ENCODE measurements at regions not wholly inside any gene's neighbourhood (a gene's known extent, or its start where the extent isn't known, plus 50 kb on each side); places are given as distances from the start of the nearest gene placed in this dataset.
"Not testable (repeated sequence)": the region's sequence is repeated elsewhere in the genome, so short reads cannot be mapped to it uniquely, and the experiment has no call there.

DNA sequence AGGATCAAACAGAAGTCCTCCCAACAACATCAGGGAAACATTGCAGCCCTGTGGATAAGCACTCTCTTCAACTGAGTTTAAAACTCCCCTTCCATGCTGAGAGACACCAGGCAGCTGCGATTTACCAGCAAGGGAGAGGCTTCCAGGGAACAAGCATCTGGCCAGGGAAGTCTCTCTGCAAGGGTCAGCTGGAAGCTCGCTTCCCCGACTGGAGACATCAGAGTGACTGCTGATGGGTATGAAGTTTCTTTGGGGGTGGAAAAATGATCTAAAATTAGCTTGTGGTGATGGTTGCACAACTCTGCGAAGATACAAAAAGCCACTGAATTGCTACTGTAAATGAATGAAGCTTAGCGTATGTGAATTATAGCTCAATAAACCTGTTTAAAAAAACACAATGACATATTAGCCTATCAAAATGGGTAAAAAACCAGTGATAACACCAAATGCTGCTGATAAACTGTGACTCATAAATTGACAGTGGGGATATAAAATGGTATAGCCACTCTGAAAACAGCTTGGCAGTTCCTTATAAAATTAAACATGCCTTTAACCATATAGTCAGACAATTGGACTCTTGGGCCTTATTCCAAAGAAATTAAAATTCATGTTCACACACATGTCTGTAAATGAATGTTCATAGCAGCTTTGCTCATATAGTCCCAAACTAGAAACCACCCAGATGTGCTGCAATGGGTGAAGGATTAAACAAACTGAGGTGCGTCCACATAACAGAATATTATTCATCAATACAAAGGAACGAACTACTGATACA lies 1082.0 kb downstream of the SOCS6 start:
- DNase-seq (ENCODE audit: low read depth): no peak

DNA sequence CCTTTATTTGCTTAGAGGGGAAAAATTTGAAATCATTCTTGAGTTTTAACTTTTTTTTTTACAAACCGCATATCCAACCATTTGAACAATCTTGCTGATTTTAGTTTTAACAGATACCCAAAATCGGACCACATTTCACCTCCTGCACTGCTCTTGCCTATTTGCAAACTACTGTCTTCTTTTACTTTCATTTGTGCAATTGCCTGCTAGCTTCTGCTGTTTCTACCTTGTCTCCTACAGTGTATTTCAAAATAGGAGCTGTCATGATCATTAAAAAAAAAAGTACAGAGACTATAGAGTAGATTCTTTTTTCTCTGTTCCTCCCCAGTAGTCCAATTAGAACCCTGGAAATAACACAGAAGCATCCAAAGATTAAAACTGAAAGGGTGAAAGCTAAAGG lies 1081.2 kb downstream of the SOCS6 start:
- DNase-seq (ENCODE audit: low read depth): no peak

DNA sequence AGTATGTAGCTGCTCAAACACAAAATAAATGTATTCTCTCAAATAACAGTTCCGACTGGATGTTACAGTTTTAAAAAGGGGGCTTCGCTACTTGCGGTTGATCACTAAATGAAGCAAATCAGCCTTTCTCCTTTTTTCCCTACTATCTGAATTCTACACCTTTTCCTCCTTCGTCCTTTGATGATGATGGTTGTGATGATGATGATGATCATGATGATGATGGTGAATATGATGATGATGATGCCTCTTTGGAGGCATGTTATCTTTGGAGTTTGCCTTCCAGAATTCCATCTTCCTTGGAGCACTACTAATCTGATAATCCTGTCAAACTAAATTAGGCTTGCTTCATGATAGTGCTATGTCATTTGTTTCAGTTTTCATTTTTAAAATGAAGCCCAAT lies 1073.3 kb downstream of the SOCS6 start:
- no peak for DNase-seq (ENCODE audit: low read depth)

DNA sequence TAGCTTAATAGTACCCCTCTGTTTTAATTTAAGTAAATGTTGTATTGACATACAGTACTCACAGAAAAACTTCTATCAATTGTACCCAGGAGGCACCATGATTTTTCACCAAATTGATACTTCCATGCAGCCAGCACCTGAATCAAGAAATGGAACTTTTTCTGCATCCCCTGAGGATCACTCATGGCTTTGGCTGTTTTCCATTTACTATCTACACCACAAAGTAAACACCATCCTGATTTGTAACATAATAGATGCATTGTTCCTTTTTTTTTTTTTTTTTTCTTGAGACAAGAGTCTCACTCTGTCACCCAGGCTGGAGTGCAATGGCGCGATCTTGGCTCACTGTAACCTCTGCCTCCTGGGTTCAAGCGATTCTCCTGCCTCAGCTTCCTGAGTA lies 1066.8 kb downstream of the SOCS6 start:
- DNase-seq (ENCODE audit: low read depth): not testable (repeated sequence)

DNA sequence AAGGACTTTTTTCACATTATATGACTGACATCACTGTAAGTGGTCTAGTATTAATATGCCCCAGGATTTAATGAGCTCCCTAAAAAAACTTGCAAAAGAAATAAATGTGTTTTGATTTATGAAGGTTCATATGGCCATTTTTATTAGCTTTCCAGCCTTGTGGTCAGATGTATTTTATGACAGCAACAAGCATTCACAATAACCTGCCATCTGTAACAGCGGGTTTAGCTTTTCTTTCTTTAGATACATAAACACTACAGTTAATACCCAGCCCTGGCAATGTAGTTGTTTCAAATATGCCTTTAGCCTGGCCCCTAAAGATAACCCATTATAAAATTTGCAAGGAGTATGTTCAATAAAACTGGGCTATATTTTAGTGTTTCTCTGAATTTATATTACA lies 1063.8 kb downstream of the SOCS6 start:
- DNase-seq (ENCODE audit: low read depth): no peak

DNA sequence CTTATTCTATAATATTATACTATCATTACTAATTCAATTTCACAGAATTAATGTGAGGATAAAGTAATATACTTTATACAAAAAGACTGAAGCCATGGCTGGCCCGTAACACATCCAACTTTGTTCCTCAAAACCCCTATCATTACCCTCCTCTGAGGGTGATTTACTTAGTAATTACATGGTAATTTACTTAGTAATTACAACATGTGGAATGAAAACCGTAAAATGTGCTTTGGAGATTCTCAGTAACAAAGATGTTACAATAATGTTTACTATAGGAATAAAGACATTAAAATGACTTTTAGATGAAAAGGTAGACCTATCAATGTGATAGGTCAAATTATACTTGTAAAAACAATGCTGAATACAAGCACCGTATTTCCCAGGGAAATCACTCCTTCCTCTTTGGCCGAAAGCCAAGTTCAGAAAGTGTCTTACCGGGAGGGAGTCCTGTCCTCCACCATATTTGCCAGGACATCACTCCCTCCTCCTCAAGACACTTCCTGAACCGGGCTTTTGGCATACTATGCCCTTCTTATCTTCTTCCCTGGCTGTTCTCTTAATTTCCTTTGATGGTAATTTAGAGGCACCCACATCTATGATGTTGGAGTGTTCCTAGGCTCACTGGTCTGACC lies 1047.8 kb downstream of the SOCS6 start:
- DNase-seq (ENCODE audit: low read depth): no peak

DNA sequence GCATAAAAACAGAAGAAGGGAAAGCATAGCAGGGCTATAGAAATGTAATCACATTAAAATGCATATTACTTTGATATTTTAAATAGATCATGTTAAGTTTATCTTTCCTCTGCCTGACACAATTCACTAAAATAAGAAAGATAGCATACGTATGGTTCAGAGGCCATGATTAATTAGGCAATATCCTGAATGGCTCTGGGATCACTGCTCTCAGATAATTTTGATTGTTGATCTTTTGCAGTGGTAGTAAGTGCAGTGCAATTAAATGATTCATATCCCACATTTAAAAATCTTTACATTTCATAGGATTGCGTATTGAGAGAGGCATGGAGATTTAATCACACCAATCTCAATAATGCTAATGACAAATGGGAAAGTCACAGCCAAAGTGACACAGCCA lies 1040.7 kb downstream of the SOCS6 start:
- DNase-seq (ENCODE audit: low read depth): no peak

DNA sequence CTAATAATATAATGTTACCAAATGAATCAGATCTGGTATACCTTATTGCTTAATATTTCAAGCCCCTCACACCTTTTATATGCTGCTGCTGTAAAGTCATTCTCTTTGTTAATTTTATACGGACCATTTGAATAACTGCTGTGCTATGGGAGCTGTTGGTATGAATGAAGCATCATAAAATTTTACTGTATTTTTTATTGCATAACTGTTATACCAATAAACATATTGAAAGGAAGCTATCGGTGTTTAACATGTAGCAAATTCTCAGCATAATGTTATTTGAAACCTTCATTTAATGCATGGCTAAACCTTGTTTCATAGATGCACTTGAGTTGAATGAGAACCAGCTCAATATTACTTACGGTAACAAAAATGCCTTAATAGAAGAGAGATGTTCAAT lies 1040.3 kb downstream of the SOCS6 start:
- no peak for DNase-seq (ENCODE audit: low read depth)

DNA sequence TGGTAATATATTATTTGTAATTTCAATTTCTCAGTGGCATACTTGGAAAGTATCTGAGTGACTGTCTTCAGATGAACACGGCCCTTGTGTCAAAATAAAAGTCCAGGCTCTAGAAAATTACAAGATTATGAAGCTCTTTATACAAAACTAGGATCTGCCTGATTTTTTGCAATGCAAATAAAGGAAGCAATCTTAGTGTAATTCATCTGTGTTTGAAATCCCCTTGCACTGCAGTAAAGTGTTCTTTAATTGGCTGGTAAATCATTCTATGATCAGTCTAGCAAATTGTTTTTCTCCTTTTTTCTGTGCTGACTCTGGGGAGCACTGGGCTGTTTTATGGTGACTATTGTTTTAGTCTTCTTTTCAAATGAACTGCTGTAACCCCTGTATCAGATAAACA lies 1039.0 kb downstream of the SOCS6 start:
- no peak for DNase-seq (ENCODE audit: low read depth)

DNA sequence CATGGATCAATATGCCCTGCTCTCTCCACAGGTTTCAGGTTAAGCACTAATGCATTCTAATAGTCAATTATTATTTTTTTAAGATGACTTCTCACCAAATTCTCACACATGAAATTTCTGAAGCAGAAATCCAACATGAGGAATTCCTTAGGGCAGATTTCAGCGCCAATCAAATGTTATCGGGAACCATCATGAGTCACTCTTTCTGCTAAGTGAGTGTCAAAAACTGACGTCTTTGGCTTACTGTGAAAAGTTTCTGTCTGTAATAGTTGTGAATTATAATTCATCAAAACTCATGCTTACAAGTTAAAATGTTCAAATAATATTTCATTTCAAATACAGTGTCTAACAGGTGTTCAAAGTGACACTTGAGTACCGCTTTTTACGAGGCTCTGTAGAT lies 1038.6 kb downstream of the SOCS6 start:
- no peak for DNase-seq (ENCODE audit: low read depth)

DNA sequence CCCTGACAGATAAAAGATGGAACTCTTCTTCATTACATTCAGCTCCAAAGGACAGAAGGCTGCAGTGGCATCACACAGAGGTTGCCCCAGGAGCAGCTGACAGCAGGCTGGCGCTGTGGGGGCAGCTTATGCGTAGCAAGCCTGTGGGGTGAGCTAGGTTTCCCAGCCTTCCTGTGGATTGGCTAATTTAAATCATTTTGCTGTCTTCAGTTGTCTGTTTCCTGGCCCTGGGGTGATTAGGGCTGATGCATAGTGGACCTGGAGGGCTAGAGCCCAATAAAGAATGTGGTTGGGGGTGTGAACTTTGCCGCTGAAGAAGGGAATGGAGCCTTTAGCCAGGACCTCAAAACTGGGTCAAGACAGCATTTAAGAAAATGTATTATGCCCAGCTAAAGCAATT lies 1038.0 kb downstream of the SOCS6 start:
- no peak for DNase-seq (ENCODE audit: low read depth)

DNA sequence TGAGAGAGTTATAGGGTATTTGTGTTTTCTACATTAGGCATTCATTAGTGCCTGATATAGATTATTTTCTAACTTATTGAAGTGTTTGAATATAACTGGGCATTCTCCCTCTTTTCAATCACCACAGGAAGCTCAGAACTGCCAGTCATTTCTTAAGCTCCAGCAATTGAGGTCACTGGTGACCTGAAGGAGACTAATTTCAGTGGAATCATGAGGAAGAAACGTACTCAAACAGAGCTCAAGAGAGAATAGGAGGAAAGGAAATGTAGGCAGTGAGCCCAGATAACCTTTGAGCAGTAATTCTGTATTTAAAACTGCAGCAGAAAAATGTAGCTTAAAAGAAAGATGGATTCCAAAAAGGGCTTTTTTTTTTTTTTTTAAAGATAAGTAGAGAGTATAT lies 1035.5 kb downstream of the SOCS6 start:
- DNase-seq (ENCODE audit: low read depth): no peak

DNA sequence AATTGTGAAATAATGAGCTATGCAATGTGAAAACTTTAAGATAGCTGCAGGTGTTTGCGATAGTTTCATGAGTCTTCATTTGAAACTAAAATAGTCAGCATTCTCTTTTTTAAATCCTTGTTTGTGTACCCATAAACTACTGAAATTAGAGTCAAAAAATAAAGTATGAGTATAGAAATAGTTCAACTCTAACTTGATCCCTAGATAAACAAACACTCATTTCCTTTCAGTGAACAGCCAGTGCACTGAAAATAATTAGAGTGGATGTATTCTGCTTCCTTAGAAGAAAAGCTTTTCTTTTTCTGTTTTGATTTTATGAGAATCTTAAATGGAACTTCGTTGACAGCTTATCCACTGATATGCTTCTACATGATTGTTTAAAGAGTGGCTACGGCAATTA lies 1033.4 kb downstream of the SOCS6 start:
- DNase-seq (ENCODE audit: low read depth): no peak

DNA sequence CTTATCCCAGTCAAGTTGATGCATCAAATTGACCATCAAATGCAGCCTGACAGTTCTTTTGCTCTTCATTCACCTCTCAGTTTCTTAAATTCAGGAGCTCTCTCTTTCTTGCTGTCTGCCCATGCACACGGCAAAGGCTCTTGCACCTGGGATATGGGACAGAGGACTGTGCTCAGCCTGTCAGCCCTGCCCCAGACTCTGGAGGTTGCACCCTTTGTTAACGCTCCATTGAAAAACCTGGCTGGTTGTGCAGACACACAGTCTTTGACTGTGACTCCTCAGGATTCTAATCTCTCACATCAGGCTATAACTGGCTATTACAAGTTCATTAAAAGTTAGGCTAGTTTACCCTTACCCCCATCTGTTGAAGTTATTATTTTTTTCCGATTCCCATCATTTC lies 1032.5 kb downstream of the SOCS6 start:
- DNase-seq (ENCODE audit: low read depth): no peak

DNA sequence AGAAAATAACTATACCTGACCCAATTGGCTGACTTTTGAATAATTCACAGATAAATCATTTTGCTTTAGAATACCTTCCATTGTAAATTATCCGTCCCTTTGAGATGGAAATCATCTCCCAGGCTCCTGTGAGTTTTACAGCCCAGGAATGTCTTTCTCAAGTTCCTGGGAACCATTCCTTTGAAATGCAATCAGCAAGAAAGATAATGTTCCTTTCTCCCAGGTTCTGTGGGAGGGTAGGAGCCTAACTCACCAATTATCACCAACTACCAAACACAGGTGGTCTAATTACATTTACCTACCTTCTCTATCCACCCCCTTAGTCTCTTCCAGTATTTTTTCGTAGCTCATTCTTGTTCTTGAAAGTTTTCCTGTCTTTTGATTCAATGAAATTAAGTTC lies 1016.0 kb downstream of the SOCS6 start:
- DNase-seq (ENCODE audit: low read depth): no peak

DNA sequence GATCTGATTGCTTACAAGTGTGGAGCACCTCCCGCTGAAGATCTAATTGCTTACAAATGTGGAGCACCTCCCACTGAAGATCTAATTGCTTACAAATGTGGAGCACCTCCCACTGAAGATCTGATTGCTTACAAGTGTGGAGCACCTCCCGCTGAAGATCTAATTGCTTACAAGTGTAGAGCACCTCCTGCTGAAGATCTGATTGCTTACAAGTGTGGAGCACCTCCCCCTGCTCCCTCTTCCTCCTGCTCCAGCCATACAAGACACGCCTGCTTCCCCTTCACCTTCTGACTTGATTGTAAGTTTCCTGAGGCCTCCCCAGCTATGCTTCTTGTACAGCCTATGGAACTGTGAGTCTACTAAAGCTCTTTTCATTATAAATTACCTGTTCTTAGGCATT lies 1014.9 kb downstream of the SOCS6 start:
- not testable (repeated sequence) for DNase-seq (ENCODE audit: low read depth)

DNA sequence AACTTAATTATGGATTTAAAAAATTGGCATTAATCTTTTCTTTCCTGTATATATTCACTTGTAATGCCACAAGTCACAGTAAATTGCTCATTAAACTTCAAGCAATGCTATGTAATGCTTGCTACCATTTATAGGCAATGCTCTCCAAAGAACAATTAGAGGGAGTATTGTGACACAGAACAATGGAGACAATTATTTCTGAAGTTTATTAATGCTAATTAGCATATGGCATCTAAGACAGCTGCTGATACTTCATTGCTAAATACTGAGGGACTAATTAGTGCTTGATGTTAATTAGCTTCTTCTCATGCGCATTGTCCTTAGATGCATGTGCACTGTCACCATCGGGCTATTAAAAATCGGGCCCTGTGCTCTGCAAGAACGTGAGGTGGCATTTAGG lies 1012.8 kb downstream of the SOCS6 start:
- no peak for DNase-seq (ENCODE audit: low read depth)

DNA sequence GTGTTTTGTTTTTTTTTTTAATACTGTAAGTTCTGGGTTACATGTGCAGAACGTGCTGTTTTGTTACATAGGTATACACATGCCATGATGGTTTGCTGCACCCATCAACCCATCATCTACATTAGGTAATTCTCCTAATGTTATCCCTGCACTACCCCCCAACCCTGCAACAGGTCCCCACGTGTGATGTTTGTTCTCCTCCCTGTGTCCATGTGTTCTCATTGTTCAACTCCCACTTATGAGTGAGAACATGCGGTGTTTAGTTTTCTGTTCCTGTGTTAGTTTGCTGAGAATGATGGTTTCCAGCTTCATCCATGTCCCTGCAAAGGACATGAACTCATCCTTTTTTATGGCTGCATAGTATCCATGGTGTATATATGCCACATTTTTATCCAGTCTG lies 1005.4 kb downstream of the SOCS6 start:
- DNase-seq (ENCODE audit: low read depth): not testable (repeated sequence)

DNA sequence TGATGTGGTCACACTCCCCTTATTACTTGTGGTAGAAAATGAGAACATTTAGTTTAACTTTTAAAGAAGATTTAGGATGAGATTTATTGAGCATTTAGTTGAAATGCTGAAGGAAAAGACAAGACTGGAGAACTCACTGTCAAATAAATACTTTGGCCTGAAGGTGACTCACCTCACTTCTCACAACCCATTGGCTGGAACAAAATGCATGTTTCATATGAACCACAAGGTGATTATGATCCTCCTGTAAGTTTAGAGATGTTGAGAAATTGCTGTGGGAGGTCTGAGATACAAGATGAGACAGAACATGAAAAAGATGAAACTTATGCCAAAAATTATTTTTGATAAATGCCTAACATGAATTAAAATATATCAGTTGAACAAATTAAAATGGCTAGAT lies 1004.5 kb downstream of the SOCS6 start:
- no peak for DNase-seq (ENCODE audit: low read depth)

DNA sequence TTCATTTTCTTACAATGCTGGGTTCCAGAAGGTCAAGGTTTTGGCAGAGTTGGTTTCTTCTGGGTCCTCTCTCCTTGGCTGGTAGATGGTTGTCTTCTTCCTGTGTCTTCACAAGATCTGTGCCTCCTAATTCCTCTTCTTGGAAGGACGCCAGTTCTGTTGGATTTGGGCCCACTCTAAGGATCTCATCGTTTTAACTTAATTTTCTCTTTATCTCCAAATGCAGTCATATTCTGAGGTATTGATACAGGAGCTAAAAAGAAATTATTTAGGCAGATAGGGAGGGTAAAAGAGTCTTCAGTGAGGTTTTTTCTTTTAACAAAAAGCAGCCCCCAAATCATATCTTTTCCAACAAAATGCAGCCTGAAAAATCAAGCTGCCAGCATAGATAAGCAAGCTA lies 998.4 kb downstream of the SOCS6 start:
- DNase-seq (ENCODE audit: low read depth): no peak

DNA sequence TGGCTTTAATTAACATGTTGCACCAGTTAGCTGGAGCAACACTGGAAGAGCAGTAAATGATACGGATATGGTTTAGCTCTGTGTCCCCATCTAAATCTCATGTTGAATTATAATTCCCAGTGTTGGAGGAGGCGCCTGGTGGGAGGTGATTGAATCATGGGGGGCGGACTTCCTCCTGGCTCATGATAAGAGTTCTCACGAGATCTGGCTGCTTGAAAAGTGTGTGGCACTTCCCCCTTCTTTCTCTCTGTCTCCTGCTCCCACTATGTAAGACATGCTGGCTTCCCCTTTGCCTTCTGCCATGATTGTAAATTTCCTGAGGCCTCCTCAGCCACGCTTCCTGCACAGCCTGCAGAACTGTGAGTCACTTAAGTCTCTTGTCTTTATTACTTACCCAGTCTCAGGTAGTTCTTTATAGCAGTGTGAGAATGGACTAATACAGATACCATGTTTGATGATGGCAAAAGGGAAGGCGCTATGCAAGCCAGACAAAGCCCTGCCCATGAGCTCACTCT lies 963.6 kb downstream of the SOCS6 start:
- no peak for DNase-seq (ENCODE audit: low read depth)

DNA sequence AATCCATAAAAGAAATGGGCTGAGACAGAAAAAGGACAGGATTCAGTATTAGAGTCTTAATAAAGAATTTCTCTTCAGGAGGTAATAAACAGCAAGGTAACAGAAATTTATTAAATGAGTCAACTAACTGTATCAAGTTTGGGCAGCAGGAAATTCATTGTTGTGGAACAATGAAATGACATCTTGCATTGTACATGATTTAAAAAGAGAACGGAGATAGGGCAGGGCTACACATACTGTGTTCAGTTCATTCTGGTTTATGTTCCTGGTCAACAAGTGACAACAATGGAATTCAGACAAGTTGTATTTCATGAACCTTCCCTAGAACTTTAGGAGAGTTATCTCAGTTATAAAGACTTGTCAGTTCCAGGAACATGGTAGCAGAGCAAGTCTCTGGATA lies 961.3 kb downstream of the SOCS6 start:
- no peak for DNase-seq (ENCODE audit: low read depth)

DNA sequence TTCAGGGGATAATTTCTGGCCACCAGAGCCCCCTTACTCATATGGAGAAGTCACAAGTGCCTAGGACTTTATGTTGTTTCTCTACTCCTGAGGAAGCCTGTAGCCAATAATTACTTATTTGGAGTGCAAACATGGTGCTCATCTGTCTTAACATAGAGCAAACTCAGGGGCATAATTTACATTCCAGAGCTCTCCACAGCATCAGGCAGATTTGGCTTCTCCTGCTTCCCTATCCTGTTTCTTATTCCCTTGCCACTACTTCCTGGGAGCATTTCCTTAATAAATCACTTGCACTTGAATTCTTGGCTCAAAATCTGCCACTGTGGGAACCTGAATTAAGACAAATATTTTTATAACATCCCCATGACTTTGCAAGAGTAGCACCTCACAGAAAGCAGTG lies 960.9 kb downstream of the SOCS6 start:
- no peak for DNase-seq (ENCODE audit: low read depth)

DNA sequence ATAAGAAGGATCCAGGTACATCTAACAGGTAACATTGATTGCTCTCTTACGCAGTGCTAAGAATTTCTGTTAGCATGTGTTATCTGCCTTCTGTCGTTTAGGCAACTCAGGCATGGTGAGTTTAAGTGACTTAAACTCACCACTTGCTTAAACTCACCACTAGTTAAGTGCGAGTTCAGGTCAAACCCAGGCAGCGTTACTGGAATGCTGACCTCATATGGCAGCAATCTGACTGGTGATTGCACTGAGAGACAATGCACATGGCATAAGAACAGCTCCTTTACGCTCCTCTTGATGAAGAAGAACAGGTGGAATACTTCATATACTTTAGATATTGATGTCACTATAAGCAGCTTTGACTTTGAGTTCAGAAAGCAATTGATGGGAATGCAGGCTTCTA lies 954.1 kb downstream of the SOCS6 start:
- no peak for DNase-seq (ENCODE audit: low read depth)
